GM20000 (cell line): ENCODE measurements at regions not wholly inside any gene's neighbourhood (a gene's known extent, or its start where the extent isn't known, plus 50 kb on each side); places are given as distances from the start of the nearest gene placed in this dataset.

ENCODE experiments used
- DNase-seq: peaks from one replicate; pipeline ENCODE4 v3.0.0; 2012; ENCODE audit warnings: low spot score
- CTCF ChIP-seq: IDR thresholded peaks from 2 replicates; pipeline ENCODE4 v1.5.1; 2012; ENCODE audit warnings: mild to moderate bottlenecking, control low read depth; ENCODE audit errors: extremely low read depth, missing control alignments

DNA sequence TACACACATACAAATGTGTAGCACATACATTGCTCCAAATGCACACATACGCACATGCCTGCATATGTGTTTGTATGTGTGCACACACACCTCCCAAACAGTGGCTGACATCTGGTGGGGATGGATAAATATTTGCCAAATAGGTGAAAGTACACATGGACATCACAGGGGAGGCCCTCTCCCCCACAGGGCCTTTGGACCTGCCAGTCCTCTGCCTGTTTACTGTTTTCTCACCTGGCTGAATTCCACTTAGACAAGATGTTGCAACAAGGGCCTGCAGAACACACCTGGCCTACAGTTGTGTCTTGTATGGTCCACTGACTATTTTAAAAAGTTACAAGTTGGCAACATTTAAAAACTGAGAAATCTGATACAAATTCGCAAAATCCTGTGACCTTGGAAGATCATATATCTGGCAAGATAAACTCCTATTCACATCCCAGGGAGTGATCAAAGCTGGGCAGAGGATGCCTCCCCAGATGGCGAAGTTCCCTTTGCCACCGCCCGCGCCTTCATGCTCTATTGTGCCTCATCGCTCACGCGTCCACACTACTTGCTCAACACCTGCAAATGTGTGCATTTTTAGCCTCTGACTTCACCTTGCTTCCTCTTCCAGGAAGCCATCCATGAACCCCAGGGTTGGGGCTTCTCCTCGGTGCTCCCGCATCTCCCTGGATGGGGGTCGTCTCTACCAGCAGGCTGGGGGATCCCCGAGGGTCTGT, 118.4 kb upstream of the FZD10 start:
- no peak for TF ChIP-seq CTCF
- no peak for DNase-seq

DNA sequence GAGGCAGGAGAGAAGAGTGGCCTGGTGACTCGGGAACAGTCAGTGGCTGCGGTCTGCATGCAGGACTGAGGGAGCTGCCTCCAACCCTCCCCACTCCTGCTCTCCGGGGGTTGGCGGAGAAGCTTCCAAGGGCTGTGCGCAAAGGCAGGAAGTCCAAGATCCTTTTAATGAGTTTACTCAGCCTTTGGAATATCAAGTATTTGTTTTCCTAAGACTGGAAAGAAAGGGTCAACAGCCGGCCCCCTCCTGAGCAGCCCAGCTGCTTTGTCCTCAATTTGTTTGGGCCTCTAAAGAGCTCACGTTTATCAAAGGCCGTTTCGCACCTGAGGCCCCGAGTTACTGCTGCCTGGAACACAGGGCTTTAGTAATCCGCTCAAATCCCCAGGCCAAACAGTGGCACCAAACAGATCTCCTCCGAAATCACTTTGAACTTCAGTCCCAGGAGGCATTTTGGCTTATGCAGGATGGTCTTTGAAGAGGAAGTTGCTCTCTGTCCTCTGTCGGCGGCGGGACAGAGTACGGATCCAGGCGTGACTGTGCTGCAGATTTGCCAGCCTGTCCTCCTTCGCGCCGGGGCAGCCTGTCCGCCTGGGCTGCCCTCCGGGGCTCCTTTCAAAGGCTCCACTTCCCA, 117.2 kb upstream of the FZD10 start:
- no peak for TF ChIP-seq CTCF
- no peak for DNase-seq

GRCh38 chr12:130049666-130050065, 112.6 kb upstream of the FZD10 start:
- no peak for TF ChIP-seq CTCF
- no peak for DNase-seq

GRCh38 chr12:130051900-130052299, 110.4 kb upstream of the FZD10 start:
- TF ChIP-seq CTCF = no peak

GRCh38 chr12:130053651-130054069, 108.6 kb upstream of the FZD10 start:
- TF ChIP-seq CTCF = no peak
- no peak for DNase-seq

More at GRCh38 chr12:130051900-130052299, 110.4 kb upstream of the FZD10 start:
- no peak for DNase-seq

DNA sequence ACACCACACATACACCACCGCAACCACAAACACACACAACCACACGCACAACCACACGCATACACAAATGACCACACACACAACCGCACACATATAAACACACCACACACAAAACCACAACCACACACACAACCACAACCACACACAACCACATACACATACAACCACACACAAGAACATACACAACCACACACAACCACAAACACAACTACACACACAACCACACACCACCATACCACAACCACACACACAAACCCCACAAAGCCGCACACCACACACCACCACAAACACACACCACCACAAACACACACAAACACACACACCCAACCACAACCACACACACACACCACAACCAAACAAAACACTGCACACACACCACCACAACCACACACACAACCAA, 107.5 kb upstream of the FZD10 start:
- DNase-seq = no peak
- TF ChIP-seq CTCF = no peak

- TF ChIP-seq CTCF = no peak
- no peak for DNase-seq
These were observed 103.3 kb upstream of the FZD10 start for GRCh38 chr12:130058926-130059472.
